GM12878 (cell line): ENCODE measurements at regions not wholly inside any gene's neighbourhood (a gene's known extent, or its start where the extent isn't known, plus 50 kb on each side); places are given as distances from the start of the nearest gene placed in this dataset.
A peak's percentile ranks its signal among the peaks of the same experiment; 100 is the strongest.

Source experiments
- ATAC-seq: fragments of 200-7000 bp; cut with Tn5 transposase; 3 replicates; pipeline ENCODE4 v1.9.1; 2020; ENCODE audit warnings: mild to moderate bottlenecking, moderate library complexity
- BruUV-seq: library from RNA; stranded (reverse); fragments of 400-500 nt; replicated peaks from 2 replicates; lab custom pipeline; 2021; lab: Mats Ljungman, UMichigan
- CTCF ChIA-PET: fragments of 300-600 bp; sonication (Branson Sonifier 250); formaldehyde crosslinking; extraction: SDS; loops from one replicate; lab custom pipeline; 2021; ENCODE audit warnings: inconsistent platforms; lab: Yijun Ruan, JAX
- POLR2A ChIA-PET: fragments of 350-600 bp; formaldehyde crosslinking; extraction: SDS; loops from one replicate; lab custom pipeline; 2021; ENCODE audit warnings: inconsistent platforms; lab: Charles Lee
- RAD21 ChIA-PET: fragments of 300-600 bp; sonication (Branson Sonifier 250); formaldehyde crosslinking; loops from one replicate; lab custom pipeline; 2023; ENCODE audit warnings: antibody characterized with exemption; ENCODE audit not compliant: unreplicated experiment; lab: Charles Lee
- SMC1A ChIA-PET: fragments of 300-600 bp; sonication (Branson Sonifier 250); formaldehyde crosslinking; loops from one replicate; lab custom pipeline; 2023; ENCODE audit not compliant: unreplicated experiment, uncharacterized antibody; lab: Charles Lee
- DNase-seq: peaks from one replicate; pipeline ENCODE4 v3.0.0-alpha.2; 2011; ENCODE audit warnings: low read depth, low spot score
- FAIRE-seq: peaks from 3 replicates; lab custom pipeline; 2011; peaks lifted over from hg19 to GRCh38; lab: Jason Lieb, UNC
- H2AFZ ChIP-seq: 2 replicates; pipeline ENCODE4 v1.6.0; 2011; ENCODE audit warnings: low read depth, low read length, control low read depth; ENCODE audit not compliant: control insufficient read depth
- H3K27ac ChIP-seq: 2 replicates; pipeline ENCODE4 v1.5.1; 2011; ENCODE audit warnings: control low read depth; ENCODE audit not compliant: control insufficient read depth, insufficient read depth
- H3K27me3 ChIP-seq, 2 experiments: replicated peaks in 1 of 2; 2 replicates each; pipeline versions ENCODE4 v1.6.0 to v1.6.1; 2011; ENCODE audit warnings: low read length in 1 of 2; ENCODE audit not compliant: control insufficient read depth in 2 of 2, insufficient read depth in 2 of 2
- H3K36me3 ChIP-seq, 2 experiments: 2 replicates each; pipeline ENCODE4 v1.5.1; 2011; ENCODE audit warnings: low read length in 1 of 2; ENCODE audit not compliant: control insufficient read depth in 2 of 2, insufficient read depth in 2 of 2
- H3K4me1 ChIP-seq: 2 replicates; pipeline ENCODE4 v1.6.1; 2011; ENCODE audit warnings: mild to moderate bottlenecking, low read length, moderate library complexity, mixed read lengths; ENCODE audit not compliant: control insufficient read depth, insufficient read depth
- H3K4me2 ChIP-seq: 2 replicates; pipeline ENCODE4 v1.6.0; 2011; ENCODE audit warnings: control low read depth; ENCODE audit not compliant: control insufficient read depth, insufficient read depth
- H3K4me3 ChIP-seq: fragments of 200-600 bp; sonication (generic); 2 replicates; pipeline ENCODE4 v1.5.1; 2016
- H3K79me2 ChIP-seq: 2 replicates; pipeline ENCODE4 v1.6.0; 2011; ENCODE audit warnings: low read length; ENCODE audit not compliant: control insufficient read depth, insufficient read depth
- H3K9ac ChIP-seq: 2 replicates; pipeline ENCODE4 v1.8.0; 2011; ENCODE audit warnings: low read length, control low read depth, mixed read lengths; ENCODE audit not compliant: control insufficient read depth, insufficient read depth
- H3K9me3 ChIP-seq: replicated peaks from 3 replicates; pipeline ENCODE4 v1.5.1; 2011; ENCODE audit warnings: mild to moderate bottlenecking, low read length; ENCODE audit not compliant: control insufficient read depth, insufficient read depth
- H4K20me1 ChIP-seq: 2 replicates; pipeline ENCODE4 v1.6.0; 2011; ENCODE audit not compliant: control insufficient read depth, insufficient read depth
- GATAD2B ChIP-seq: fragments of 450-650 bp; conservative IDR thresholded peaks from 2 replicates; pipeline ENCODE4 v1.6.1; 2017; ENCODE audit warnings: low read depth, mild to moderate bottlenecking, moderate library complexity
- HCFC1 ChIP-seq: fragments of 150-350 bp; IDR thresholded peaks from 2 replicates; pipeline ENCODE4 v1.6.1; 2014; ENCODE audit warnings: low read length
- JUNB ChIP-seq: IDR thresholded peaks from 2 replicates; pipeline ENCODE4 v1.6.1; 2016; ENCODE audit warnings: antibody characterized with exemption, mild to moderate bottlenecking
- KDM1A ChIP-seq: fragments of 200-600 bp; sonication (generic); IDR thresholded peaks from 2 replicates; pipeline ENCODE4 v1.6.1; 2016; ENCODE audit warnings: borderline replicate concordance
- NRF1 ChIP-seq: conservative IDR thresholded peaks from 2 replicates; pipeline ENCODE4 v1.6.1; 2011; ENCODE audit warnings: mild to moderate bottlenecking, low read depth, low read length, improper control_type of control experiment
- STAT3 ChIP-seq: IDR thresholded peaks from 2 replicates; pipeline ENCODE4 v1.6.1; 2011; ENCODE audit warnings: low read depth, low read length, improper control_type of control experiment
- YY1 ChIP-seq: IDR thresholded peaks from 2 replicates; pipeline ENCODE4 v1.6.1; 2011; ENCODE audit warnings: low read depth, mild to moderate bottlenecking, low read length
- ZNF384 ChIP-seq: IDR thresholded peaks from 2 replicates; pipeline ENCODE4 v1.6.1; 2012; ENCODE audit warnings: low read depth, mild to moderate bottlenecking, low read length, improper control_type of control experiment, borderline replicate concordance
- WGBS: methylation state at CpG from one replicate; pipeline ENCODE4 v1.1.6; 2016; ENCODE audit warnings: low lambda C conversion rate; ENCODE audit not compliant: insufficient replicate concordance, insufficient coverage; ENCODE audit errors: missing lambda C conversion rate; 5-methylcytosine and 5-hydroxymethylcytosine counted together
- in situ Hi-C: fragments of 300-500 bp; cut with MboI; formaldehyde crosslinking; loops from 9 replicates; pipeline ENCODE4 v1.14.3; 2018; ENCODE audit warnings: mixed read lengths
- intact Hi-C: fragments of 100-400 bp; cut with micrococcal nuclease; formaldehyde crosslinking; loops from one replicate; pipeline ENCODE4 v1.14.2; 2022; ENCODE audit not compliant: unreplicated experiment

DNA sequence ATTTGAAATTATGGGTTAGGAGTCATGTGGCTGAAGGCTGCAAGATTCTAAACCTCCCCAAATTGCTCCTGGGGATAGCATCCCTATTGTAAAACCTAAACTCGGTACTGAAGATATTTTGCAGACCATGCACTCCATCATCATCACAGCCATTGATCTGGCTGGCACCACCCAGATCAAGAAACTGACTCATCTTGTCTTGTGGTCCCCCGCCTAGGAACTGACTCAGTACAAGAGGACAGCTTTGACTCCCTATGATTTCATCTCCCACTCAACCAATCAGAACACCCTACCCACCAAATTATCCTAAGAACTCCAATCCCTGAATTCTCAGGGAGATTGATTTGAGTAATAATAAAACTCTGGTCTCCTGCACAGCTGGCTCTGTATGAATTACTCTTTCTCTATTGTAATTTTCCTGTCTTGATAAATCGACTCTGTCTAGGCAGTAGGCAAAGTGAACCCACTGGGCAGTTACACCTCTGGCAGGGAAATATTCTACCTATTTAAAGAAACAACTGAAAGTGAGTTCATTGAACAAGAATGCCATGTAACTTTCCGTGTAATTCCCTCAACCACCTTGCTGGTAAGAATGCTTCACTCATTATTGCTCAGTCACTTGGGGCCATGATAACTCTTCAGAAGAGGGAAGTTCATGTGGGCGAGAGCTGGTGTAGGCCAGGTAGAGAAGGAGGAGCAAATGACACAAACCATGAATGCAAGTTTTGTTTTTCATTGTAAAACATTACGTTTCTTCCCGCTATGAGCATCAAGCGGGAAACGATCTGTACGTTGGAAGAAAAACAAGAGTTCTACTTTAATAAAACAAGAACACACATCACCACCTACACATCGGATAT lies 602.9 kb upstream of the ARID1B start:
- ChIA-PET CTCF (no interaction called here), SMC1A (no interaction called here), POLR2A (no interaction called here), RAD21 (no interaction called here)
- Histone ChIP-seq H2AFZ (no peak overlapping the region), H3K27ac (no peak overlapping the region), H3K36me3 (no peaks in the 10 kb centered on the region), H3K9ac (no peak overlapping the region), H4K20me1 (no peaks in the 10 kb centered on the region), H3K9me3 (no peaks in the 10 kb centered on the region), H3K79me2 (no peaks in the 10 kb centered on the region), H3K4me2 (no peak overlapping the region), H3K4me3 (no peak overlapping the region), H3K4me1 (no peaks in the 10 kb centered on the region), H3K27me3 (peaks cover 0 to 2% of the 10 kb centered on the region in 2 experiments; a peak in 1 of 4 replicates)
- intact Hi-C loops: no loop called here
- peak; percentile 26; the same call in 1 of the 2 replicates for TF ChIP-seq JUNB
- no peak for TF ChIP-seq GATAD2B
- BruUV-seq: no TSS peak
- ATAC-seq (peak; percentile 64), FAIRE-seq (no peak), DNase-seq (no peak)
- 10% methylated on average over 11 of the region's 11 CpGs for WGBS
- in situ Hi-C loops: no loop called here

DNA sequence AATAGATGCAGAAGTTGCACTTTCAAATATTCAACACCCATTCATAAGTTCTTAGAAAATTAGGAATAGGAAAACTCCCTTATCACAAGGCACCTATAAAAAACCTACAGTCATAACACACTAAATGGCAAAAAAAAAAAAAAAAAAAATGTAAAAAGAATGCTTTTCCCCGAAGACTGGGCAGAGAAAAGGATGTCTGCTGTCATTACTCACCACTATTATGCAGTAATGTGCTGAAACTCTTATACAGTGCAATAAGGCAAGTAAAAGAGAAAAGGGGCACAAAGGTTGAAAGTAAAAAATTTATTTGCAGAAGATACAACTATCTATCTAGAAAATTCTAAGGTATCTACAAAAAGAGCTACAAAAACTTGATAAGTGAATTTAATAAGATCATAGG lies 607.8 kb upstream of the ARID1B start:
- ATAC-seq: no peak
- no TSS peak for BruUV-seq
- SMC1A ChIA-PET: no interaction called here
- no peak for DNase-seq
- no peak overlapping the region for H3K4me2 ChIP-seq
- H2AFZ ChIP-seq: no peak overlapping the region
- RAD21 ChIA-PET: no interaction called here
- no peaks in the 10 kb centered on the region for H3K36me3 ChIP-seq
- TF ChIP-seq YY1 (no peak), HCFC1 (no peak), ZNF384 (no peak), STAT3 (no peak), KDM1A (no peak), NRF1 (no peak)
- FAIRE-seq: no peak
- no peaks in the 10 kb centered on the region for H3K79me2 ChIP-seq
- 0% methylated on average over 1 of the region's 1 CpG for WGBS
- H3K9me3 ChIP-seq: no peaks in the 10 kb centered on the region
- POLR2A ChIA-PET: no interaction called here
- in situ Hi-C loops: no loop called here
- H3K27me3 ChIP-seq: no peaks in the 10 kb centered on the region; a peak in 1 of 4 replicates
- intact Hi-C loops: no loop called here
- H3K27ac ChIP-seq: no peak overlapping the region
- no peaks in the 10 kb centered on the region for H4K20me1 ChIP-seq
- H3K9ac ChIP-seq: no peak overlapping the region
- no peaks in the 10 kb centered on the region for H3K4me1 ChIP-seq
- no peak overlapping the region for H3K4me3 ChIP-seq
- CTCF ChIA-PET: no interaction called here
